Stomach smooth muscle (tissue), 2 donors: ENCODE measurements at regions not wholly inside any gene's neighbourhood (a gene's known extent, or its start where the extent isn't known, plus 50 kb on each side); places are given as distances from the start of the nearest gene placed in this dataset.
A peak's percentile ranks its signal among the peaks of the same experiment; 100 is the strongest.
"Not testable (repeated sequence)": the region's sequence is repeated elsewhere in the genome, so short reads cannot be mapped to it uniquely, and the experiment has no call there.

ENCODE experiments used
- H3K27ac ChIP-seq: one replicate; pipeline ENCODE4 v1.7.0; 2013; ENCODE audit warnings: mild to moderate bottlenecking, low read length, inconsistent platforms
- H3K27me3 ChIP-seq, 2 donors: one replicate each; pipeline ENCODE4 v1.7.0; 2013; ENCODE audit warnings: low read length in 2 of 2; ENCODE audit not compliant: insufficient read depth in 2 of 2, control insufficient read depth in 1 of 2
- H3K36me3 ChIP-seq, 2 donors: one replicate each; pipeline ENCODE4 v1.7.0; 2013; ENCODE audit warnings: low read length in 2 of 2; ENCODE audit not compliant: control insufficient read depth in 2 of 2, insufficient read depth in 2 of 2
- H3K4me1 ChIP-seq: one replicate; pipeline ENCODE4 v1.7.0; 2013; ENCODE audit warnings: low read length; ENCODE audit not compliant: control insufficient read depth, insufficient read depth
- H3K4me3 ChIP-seq, 2 donors: one replicate each; pipeline ENCODE4 v1.7.0; 2013; ENCODE audit warnings: low read length in 2 of 2
- H3K9ac ChIP-seq, 2 donors: one replicate each; pipeline ENCODE4 v1.7.0; 2013; ENCODE audit warnings: low read length in 2 of 2, mild to moderate bottlenecking in 1 of 2
- H3K9me3 ChIP-seq, 2 donors: one replicate each; pipeline ENCODE4 v1.7.0; 2013; ENCODE audit warnings: low read length in 2 of 2; ENCODE audit not compliant: control insufficient read depth in 2 of 2
- donor health status: healthy.
- donor health status: Pancreatic carcinoma.

- peaks cover 4% of the 10 kb centered on the region for H3K4me1 ChIP-seq
- no peaks in the 10 kb centered on the region for H3K9me3 ChIP-seq
These were observed 764.2 kb downstream of the DIAPH3 start for GRCh38 chr13:59399513-59399912.

GRCh38 chr13:59404331-59404730, 759.4 kb downstream of the DIAPH3 start:
- Histone ChIP-seq H3K4me1 (peaks cover 11% of the 10 kb centered on the region), H3K9me3 (no peaks in the 10 kb centered on the region), H3K4me3 (no peak overlapping the region), H3K27ac (no peak overlapping the region), H3K9ac (no peak overlapping the region), H3K27me3 (no peaks in the 10 kb centered on the region), H3K36me3 (no peaks in the 10 kb centered on the region)

More at GRCh38 chr13:59399513-59399912, 764.2 kb downstream of the DIAPH3 start:
- H3K4me3 ChIP-seq = no peak overlapping the region
- no peak overlapping the region for H3K27ac ChIP-seq
- no peaks in the 10 kb centered on the region for H3K36me3 ChIP-seq
- H3K9ac ChIP-seq = no peak overlapping the region
- H3K27me3 ChIP-seq = no peaks in the 10 kb centered on the region

GRCh38 chr13:59407251-59407650, 756.5 kb downstream of the DIAPH3 start:
- H3K9me3 ChIP-seq, H3K36me3 ChIP-seq, H3K4me3 ChIP-seq, H3K9ac ChIP-seq, H3K27ac ChIP-seq, H3K27me3 ChIP-seq: not testable (repeated sequence)
- H3K4me1 ChIP-seq = peaks cover 19% of the 10 kb centered on the region

GRCh38 chr13:59408738-59409137, 755.0 kb downstream of the DIAPH3 start:
- Histone ChIP-seq H3K9ac (no peak overlapping the region), H3K9me3 (no peaks in the 10 kb centered on the region), H3K27me3 (no peaks in the 10 kb centered on the region), H3K27ac (peak overlapping the region; percentile 69), H3K4me3 (no peak overlapping the region), H3K36me3 (no peaks in the 10 kb centered on the region), H3K4me1 (peaks cover 19% of the 10 kb centered on the region)

- Histone ChIP-seq H3K4me3 (peak overlapping the region in 1 of 2 donors; percentile 29), H3K36me3 (no peaks in the 10 kb centered on the region), H3K9ac (peak overlapping the region in 1 of 2 donors; percentile 58), H3K27ac (peak overlapping the region; percentile 69), H3K4me1 (peaks cover 19% of the 10 kb centered on the region), H3K9me3 (no peaks in the 10 kb centered on the region), H3K27me3 (no peaks in the 10 kb centered on the region)
These were observed 754.5 kb downstream of the DIAPH3 start for GRCh38 chr13:59409211-59409610.

- H3K36me3 ChIP-seq = no peaks in the 10 kb centered on the region
- peak overlapping the region; percentile 69 for H3K27ac ChIP-seq
- no peaks in the 10 kb centered on the region for H3K27me3 ChIP-seq
- peak overlapping the region in 1 of 2 donors; percentile 58 for H3K9ac ChIP-seq
- peaks cover 19% of the 10 kb centered on the region for H3K4me1 ChIP-seq
- H3K4me3 ChIP-seq = no peak overlapping the region
- H3K9me3 ChIP-seq = no peaks in the 10 kb centered on the region
These were observed 754.0 kb downstream of the DIAPH3 start for GRCh38 chr13:59409634-59410200.

- H3K9ac ChIP-seq = no peak overlapping the region
- H3K9me3 ChIP-seq = no peaks in the 10 kb centered on the region
- peaks cover 19% of the 10 kb centered on the region for H3K4me1 ChIP-seq
- H3K36me3 ChIP-seq = no peaks in the 10 kb centered on the region
- H3K4me3 ChIP-seq = no peak overlapping the region
- no peak overlapping the region for H3K27ac ChIP-seq
- no peaks in the 10 kb centered on the region for H3K27me3 ChIP-seq
These were observed 750.6 kb downstream of the DIAPH3 start for GRCh38 chr13:59413126-59413525.

- no peaks in the 10 kb centered on the region for H3K36me3 ChIP-seq
- no peak overlapping the region for H3K4me3 ChIP-seq
- no peaks in the 10 kb centered on the region for H3K27me3 ChIP-seq
- peaks cover 12% of the 10 kb centered on the region for H3K4me1 ChIP-seq
- H3K9me3 ChIP-seq = no peaks in the 10 kb centered on the region
- no peak overlapping the region for H3K9ac ChIP-seq
- no peak overlapping the region for H3K27ac ChIP-seq
These were observed 749.7 kb downstream of the DIAPH3 start for GRCh38 chr13:59414006-59414405.

- H3K9ac ChIP-seq = no peak overlapping the region
- H3K4me1 ChIP-seq = no peaks in the 10 kb centered on the region
- H3K27me3 ChIP-seq = no peaks in the 10 kb centered on the region
- no peaks in the 10 kb centered on the region for H3K9me3 ChIP-seq
- H3K27ac ChIP-seq = no peak overlapping the region
- no peak overlapping the region for H3K4me3 ChIP-seq
- no peaks in the 10 kb centered on the region for H3K36me3 ChIP-seq
These were observed 748.2 kb downstream of the DIAPH3 start for GRCh38 chr13:59415498-59415897.

GRCh38 chr13:59416561-59416960, 747.2 kb downstream of the DIAPH3 start:
- no peak overlapping the region for H3K9ac ChIP-seq
- H3K4me3 ChIP-seq = no peak overlapping the region
- H3K4me1 ChIP-seq = no peaks in the 10 kb centered on the region
- no peak overlapping the region for H3K27ac ChIP-seq
- H3K27me3 ChIP-seq = no peaks in the 10 kb centered on the region
- no peaks in the 10 kb centered on the region for H3K9me3 ChIP-seq
- no peaks in the 10 kb centered on the region for H3K36me3 ChIP-seq

GRCh38 chr13:59422646-59423045, 741.1 kb downstream of the DIAPH3 start:
- H3K36me3 ChIP-seq = no peaks in the 10 kb centered on the region
- H3K4me3 ChIP-seq = no peak overlapping the region
- no peaks in the 10 kb centered on the region for H3K4me1 ChIP-seq
- H3K27ac ChIP-seq = no peak overlapping the region
- H3K27me3 ChIP-seq = no peaks in the 10 kb centered on the region
- H3K9me3 ChIP-seq = no peaks in the 10 kb centered on the region
- no peak overlapping the region for H3K9ac ChIP-seq
